Right lobe of liver (tissue), 4 donors: ENCODE measurements at regions not wholly inside any gene's neighbourhood (a gene's known extent, or its start where the extent isn't known, plus 50 kb on each side); places are given as distances from the start of the nearest gene placed in this dataset.

Experiments
- CTCF ChIP-seq, 4 donors: fragments of 200-600 bp in 3 of 4; fragments of 450-650 bp in 1 of 4; IDR thresholded peaks; one replicate each; pipeline versions ENCODE4 v1.5.1 to v1.8.0; 2016 to 2022; ENCODE audit warnings: antibody characterized with exemption in 4 of 4, mild to moderate bottlenecking in 2 of 4
- POLR2A ChIP-seq: fragments of 450-650 bp; IDR thresholded peaks from one replicate; pipeline ENCODE4 v1.6.1; 2017; ENCODE audit warnings: antibody characterized with exemption, mild to moderate bottlenecking
- donor health status: DM: no; HTN: no; CAD: no.
- donor health status: DM: no; HTN: no; CAD: no.
- donor health status: DM: no; HTN: yes; CAD: no.

GRCh38 chr3:135416182-135416581, 549.3 kb upstream of the PPP2R3A start:
- TF ChIP-seq CTCF (IDR thresholded peaks at IDR 0.05): no peak
- no peak for TF ChIP-seq POLR2A
